ENCODE measurements at regions not wholly inside any gene's neighbourhood (a gene's known extent, or its start where the extent isn't known, plus 50 kb on each side); places are given as distances from the start of the nearest gene placed in this dataset.

DNA sequence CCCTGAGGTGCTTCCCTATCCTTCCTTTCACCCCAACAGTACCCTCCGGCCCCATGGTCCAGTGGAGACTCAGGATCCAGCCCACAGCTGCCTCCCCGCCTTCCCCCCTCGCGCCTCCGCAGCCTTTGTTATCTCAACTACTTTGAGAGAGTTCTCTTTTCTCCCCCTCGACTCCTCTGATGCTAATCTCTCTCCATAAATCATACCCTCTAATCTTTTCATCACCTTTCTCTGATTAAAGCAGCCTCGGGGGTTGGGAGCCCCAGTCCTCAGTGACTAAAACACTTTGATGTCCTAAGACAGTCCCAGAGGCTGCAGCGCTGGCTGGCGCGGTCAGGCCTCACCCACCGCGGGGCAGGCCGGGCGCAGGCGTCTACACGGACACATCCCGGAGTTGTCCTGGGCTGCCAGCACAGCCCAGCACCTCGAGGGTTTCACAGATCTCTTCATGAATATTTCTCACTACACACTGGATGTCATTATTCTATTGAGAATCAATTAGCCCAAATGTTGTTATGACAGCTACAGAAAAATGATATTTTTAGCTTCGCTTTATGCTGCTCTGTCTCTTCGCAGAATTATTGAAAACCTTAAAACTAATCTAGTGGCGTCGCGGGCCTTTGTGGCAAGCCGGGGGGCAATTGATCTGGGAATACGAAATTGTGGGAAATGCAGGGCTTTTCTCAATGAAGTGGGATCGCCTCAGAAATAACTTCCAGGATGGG is 289.5 kb downstream of the RRAGC start:
- no peak for DNase-seq

GRCh38 chr1:38568061-38568857 is 291.3 kb downstream of the RRAGC start:
- DNase-seq, result no peak

DNA sequence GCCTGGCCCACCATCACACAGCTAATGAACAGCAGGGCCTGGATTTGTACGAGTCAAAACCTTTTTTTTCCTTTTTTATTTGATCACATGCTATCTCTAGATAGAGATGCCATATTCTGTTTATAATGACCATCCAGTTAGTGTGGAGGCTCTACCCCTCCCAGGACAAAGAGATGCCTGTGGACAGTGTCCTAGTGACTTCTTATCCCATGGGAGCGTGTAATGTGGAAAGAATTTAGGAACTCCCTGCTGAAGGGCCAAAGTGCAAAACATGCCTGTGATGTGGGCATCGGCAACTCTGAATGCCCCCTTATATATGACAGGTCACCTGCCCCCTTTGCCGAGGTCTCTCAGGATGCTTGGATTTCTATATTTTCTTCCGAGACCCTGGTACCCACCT is 292.2 kb downstream of the RRAGC start:
- no peak for DNase-seq

GRCh38 chr1:38565020-38565491 is 294.5 kb downstream of the RRAGC start:
- DNase-seq, result peak; percentile 50

GRCh38 chr1:38563942-38564735 is 295.4 kb downstream of the RRAGC start:
- DNase-seq, result no peak

DNA sequence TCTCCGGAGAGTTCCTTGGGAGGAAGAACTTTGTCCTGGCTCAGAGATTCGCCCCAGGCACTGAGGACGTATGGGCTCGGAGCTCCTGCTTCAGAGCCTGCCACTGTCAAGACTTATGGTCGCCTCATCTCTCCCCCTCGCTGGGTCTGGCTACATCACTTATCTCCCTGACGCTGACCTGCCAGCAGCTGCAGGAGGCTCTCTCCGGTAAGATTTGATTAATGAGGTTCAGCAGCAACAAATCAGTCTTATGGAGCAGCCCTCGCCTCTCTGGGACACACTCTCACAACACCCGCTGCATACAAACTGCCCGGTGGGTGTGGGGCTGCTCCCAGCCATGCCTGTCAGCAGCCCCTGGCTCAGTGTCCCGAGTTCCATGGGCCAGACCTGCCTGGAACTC is 297.8 kb downstream of the RRAGC start:
- DNase-seq, result no peak

- no peak for DNase-seq
These were observed 298.5 kb downstream of the RRAGC start for GRCh38 chr1:38561110-38561509.

DNA sequence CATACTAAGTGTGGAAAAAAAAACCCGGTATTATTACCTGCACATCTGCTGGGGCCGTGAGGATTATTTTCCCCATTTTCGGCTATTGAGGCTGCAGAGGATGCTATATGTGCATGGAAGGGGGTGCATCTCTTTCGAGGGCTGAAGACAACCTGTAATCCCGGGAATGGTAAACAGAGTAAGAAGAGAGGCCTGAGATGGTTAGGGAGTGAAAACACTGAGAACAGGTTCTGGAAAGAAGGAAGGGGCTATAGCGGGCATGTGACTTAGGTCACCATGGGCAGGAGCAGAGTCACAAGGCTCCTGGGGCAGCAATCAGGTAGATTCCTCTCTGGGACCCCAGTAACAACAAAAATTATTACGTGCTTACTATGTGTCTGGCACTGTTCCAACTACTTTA is 299.1 kb downstream of the RRAGC start:
- DNase-seq, result no peak

DNA sequence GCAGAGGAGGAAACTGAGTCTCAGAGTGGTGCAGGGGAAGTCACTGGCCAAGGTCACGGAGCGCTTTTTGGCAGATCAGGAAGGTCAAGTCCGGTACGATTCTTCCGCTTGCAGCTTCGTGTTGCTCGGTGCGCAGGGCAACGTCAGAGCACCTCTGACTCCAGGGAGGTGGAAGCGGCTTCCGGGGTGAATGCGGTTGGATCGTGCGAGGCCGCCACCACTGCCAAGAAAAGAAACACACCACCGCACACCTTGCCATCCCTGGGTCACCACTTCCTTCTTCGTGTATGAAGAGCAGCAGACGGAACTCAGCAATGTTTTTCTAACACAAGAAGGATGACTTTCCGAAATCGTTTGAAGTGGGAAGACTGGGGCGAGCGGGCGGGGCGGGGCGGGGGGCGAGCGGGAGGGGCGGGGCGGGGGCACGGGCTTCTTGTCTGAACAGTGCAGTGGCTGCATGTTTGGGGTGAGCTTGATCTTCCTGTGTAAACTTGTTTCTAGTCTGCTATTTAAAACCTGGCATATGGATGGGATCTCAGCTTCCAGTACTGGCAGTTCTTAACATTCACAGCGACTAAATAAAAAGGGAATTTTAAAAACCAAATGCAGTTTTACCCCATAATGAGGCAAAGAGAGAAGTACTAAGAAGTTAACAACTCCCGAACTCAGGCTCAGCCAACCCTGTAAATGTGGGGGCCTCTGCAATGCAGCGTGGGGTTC is 300.0 kb downstream of the RRAGC start:
- DNase-seq, result peak; percentile 34

GRCh38 chr1:38558500-38559445 is 300.8 kb downstream of the RRAGC start:
- DNase-seq, result no peak

GRCh38 chr1:38558055-38558454 is 301.5 kb downstream of the RRAGC start:
- DNase-seq, result no peak

- no peak for DNase-seq
These were observed 304.0 kb downstream of the RRAGC start for GRCh38 chr1:38555594-38555993.

DNA sequence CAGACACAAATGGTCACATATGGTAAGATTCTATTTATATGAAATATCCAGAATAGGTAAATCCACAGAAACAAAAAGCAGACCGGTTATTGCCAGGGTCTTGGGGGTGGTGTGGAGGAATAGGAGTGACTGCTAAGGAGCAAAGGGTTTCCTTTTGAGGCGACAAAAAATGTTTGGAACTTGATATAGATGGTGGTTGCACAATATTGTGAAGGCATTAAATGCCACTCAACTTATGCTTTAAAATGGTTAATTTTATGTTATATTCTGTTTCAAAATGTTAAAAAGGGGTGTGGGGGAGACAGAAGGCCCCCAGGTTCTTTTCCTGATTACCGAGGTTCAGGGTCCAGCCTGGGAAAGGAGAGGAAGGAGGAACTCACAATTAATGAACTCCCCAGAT is 304.4 kb downstream of the RRAGC start:
- DNase-seq, result no peak

DNA sequence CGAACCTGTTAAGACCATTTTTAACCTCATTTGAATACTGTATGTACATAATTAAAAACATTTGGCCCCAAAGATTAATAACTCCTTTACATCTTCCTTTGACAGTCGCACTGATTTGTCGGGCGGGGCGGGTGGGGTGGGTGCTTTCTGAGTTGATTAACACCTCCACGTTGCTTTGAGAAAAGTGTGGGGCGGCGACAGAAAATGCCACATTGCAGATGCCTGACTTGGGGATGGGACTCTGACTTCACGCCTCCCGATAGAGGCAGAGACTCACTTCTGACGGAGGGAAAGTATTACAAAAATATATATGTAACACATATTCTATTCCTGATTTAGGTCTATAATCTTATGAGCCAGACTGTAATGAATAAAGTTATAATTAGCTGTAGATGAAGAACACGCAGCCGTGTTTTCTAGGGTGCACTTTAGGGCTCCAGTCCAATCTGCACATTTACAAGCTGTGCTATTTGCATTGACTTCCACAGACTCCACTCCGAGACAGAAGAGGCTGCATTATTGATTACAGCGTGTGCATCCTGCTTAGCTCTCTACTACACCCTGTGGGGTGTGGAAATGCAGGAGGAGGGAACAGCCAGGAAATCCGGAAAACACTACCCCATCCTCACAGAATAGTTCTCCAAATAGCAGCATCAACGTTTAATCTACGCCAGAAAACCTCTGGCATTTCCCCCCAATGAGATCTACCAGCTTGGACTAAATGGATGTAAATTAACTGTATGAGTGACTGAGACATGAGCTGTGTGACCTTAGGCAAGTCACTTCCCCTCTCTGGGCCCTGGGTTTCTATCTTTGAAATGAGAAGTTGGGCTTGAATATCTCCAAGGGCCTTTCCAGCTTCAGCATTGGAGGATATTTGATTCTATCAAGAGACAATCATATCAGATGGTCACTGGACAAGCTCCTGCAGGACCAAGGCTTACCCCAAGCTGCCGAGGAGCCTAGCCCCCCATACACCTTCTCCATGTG is 308.0 kb downstream of the RRAGC start:
- no peak for DNase-seq

DNA sequence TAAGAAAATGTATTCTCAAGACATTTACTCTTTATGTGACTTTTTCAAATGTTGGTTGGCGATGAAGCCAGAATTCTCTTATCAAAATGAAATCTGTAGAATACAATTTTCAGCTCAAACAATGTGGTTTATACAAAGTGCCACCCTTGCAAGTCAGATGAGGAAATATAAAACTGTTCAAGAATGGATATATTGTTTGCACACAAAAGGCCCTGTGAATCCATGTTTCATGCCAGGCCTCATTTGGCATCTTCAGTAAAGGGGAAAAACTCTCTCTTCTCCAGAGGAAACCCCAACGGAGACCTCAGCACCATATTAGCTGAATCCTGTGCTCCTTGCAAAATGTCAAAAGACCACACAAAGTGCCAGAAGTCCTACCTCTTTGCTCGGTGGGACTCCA is 310.4 kb downstream of the RRAGC start:
- DNase-seq, result no peak

DNA sequence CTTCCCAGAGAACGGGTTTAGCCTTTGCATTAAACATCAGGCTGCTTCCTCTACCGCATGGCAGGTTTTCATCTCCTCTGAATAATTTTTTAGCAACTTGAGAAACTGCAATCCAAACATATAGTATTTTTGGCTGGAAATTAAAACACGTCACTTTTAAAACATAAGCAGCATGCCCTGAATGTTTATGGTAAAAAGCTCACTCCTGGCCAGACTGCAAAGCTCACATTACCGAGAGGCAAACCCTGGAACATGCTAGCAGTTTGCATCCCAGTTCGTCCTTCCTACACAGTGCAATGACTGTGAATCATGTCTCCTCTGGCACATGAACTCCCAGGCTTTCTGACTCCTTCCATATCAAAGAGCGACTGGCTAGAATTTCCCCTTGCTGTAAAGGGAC is 312.3 kb downstream of the RRAGC start:
- no peak for DNase-seq

- no peak for DNase-seq
These were observed 312.9 kb downstream of the RRAGC start for GRCh38 chr1:38546636-38547035.

GRCh38 chr1:38541223-38541622 is 318.3 kb downstream of the RRAGC start:
- no peak for DNase-seq

DNA sequence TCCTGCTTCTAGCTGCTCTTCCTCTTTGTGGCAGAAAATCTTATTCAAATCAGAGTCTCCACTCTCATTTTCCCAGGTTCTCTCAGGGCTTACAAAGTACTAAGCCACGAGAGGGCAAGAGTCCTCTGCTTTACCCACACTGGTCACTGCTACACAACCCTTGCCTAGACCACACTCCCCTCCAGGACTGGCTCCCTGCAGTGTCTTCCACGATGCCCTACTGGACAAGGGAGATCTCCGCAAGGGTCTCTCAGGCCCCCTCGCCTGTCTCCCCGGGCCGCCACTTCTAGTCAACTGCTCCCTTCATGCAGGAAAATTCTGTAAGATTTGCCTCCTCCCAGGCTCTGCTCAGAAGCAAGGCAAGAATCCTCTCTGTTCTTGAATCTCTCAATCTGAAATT is 319.6 kb downstream of the RRAGC start:
- no peak for DNase-seq

GRCh38 chr1:38538834-38539233 is 320.7 kb downstream of the RRAGC start:
- DNase-seq, result no peak

All from femur (tissue), 1 donor.